WTC11 (cell line): ENCODE measurements at regions not wholly inside any gene's neighbourhood (a gene's known extent, or its start where the extent isn't known, plus 50 kb on each side); places are given as distances from the start of the nearest gene placed in this dataset.

Experiments
- ATAC-seq: fragments of 200-7000 bp; cut with Tn5 transposase; 2 replicates; pipeline ENCODE4 v1.10.0; 2021; ENCODE audit warnings: mild to moderate bottlenecking, moderate library complexity
- CTCF ChIA-PET: fragments of 300-600 bp; sonication (Branson Sonifier 250); formaldehyde crosslinking; loops from one replicate; lab custom pipeline; 2021; ENCODE audit warnings: antibody characterized with exemption; lab: Charles Lee
- POLR2A ChIA-PET: fragments of 350-600 bp; sonication (Branson Sonifier 250); formaldehyde crosslinking; loops from one replicate; lab custom pipeline; 2021; ENCODE audit warnings: antibody characterized with exemption; lab: Charles Lee
- DNase-seq: peaks from one replicate; pipeline ENCODE4 v3.0.0; 2021; ENCODE audit warnings: low spot score
- H3K27ac Mint-ChIP-seq: 2 replicates; pipeline ENCODE4 v1.8.0; 2021; ENCODE audit warnings: mixed read lengths
- H3K27me3 Mint-ChIP-seq: 2 replicates; pipeline ENCODE4 v1.8.0; 2021; ENCODE audit warnings: low read depth, mild to moderate bottlenecking, moderate library complexity, mixed read lengths
- H3K36me3 Mint-ChIP-seq: 2 replicates; pipeline ENCODE4 v1.8.0; 2021; ENCODE audit warnings: mixed read lengths
- H3K4me1 Mint-ChIP-seq: 2 replicates; pipeline ENCODE4 v1.8.0; 2022; ENCODE audit warnings: mixed read lengths
- H3K4me3 Mint-ChIP-seq: 2 replicates; pipeline ENCODE4 v1.8.0; 2021; ENCODE audit warnings: mild to moderate bottlenecking, moderate library complexity, mixed read lengths
- H3K9me3 Mint-ChIP-seq: 2 replicates; pipeline ENCODE4 v1.8.0; 2021; ENCODE audit warnings: mixed read lengths
- CBFB ChIP-seq: sonication (generic); formaldehyde crosslinking; IDR thresholded peaks from 2 replicates; pipeline ENCODE4 v1.8.1; 2022; ENCODE audit warnings: mild to moderate bottlenecking, low read depth, missing genetic modification reagents
- ETV6 ChIP-seq: sonication (generic); formaldehyde crosslinking; IDR thresholded peaks from 2 replicates; pipeline ENCODE4 v1.8.1; 2022; ENCODE audit warnings: mild to moderate bottlenecking, missing genetic modification reagents
- HMGA2 ChIP-seq: fragments of 250-450 bp; sonication (Bioruptor Pico); IDR thresholded peaks from 2 replicates; pipeline ENCODE4 v1.4.0; 2021; ENCODE audit warnings: mild to moderate bottlenecking, moderate library complexity
- MYBL2 ChIP-seq: sonication (generic); formaldehyde crosslinking; IDR thresholded peaks from 2 replicates; pipeline ENCODE4 v1.8.1; 2023; ENCODE audit warnings: mild to moderate bottlenecking, moderate library complexity, missing genetic modification reagents
- NFE2L1 ChIP-seq: sonication (generic); formaldehyde crosslinking; IDR thresholded peaks from 2 replicates; pipeline ENCODE4 v1.8.1; 2023; ENCODE audit warnings: missing genetic modification reagents
- NR2C2 ChIP-seq: sonication (generic); formaldehyde crosslinking; IDR thresholded peaks from 2 replicates; pipeline ENCODE4 v1.8.0; 2022; ENCODE audit warnings: mild to moderate bottlenecking, missing genetic modification reagents
- ZBTB21 ChIP-seq: sonication (generic); formaldehyde crosslinking; IDR thresholded peaks from 2 replicates; pipeline ENCODE4 v1.8.1; 2023; ENCODE audit warnings: mild to moderate bottlenecking, missing genetic modification reagents, borderline replicate concordance
- ZNF263 ChIP-seq: sonication (generic); formaldehyde crosslinking; IDR thresholded peaks from 2 replicates; pipeline ENCODE4 v1.8.1; 2022; ENCODE audit warnings: low read depth, mild to moderate bottlenecking, moderate library complexity, missing genetic modification reagents
- ZNF317 ChIP-seq: sonication (generic); formaldehyde crosslinking; IDR thresholded peaks from 2 replicates; pipeline ENCODE4 v1.8.1; 2023; ENCODE audit warnings: low read depth, mild to moderate bottlenecking, moderate library complexity, missing genetic modification reagents, borderline replicate concordance
- ZNF423 ChIP-seq: fragments of 250-450 bp; sonication (Bioruptor Pico); IDR thresholded peaks from 2 replicates; pipeline ENCODE4 v2.1.2; 2022; ENCODE audit warnings: mild to moderate bottlenecking, moderate library complexity
- TF ChIP-seq, protein P1 (sequence below): sonication (generic); formaldehyde crosslinking; IDR thresholded peaks from 2 replicates; pipeline ENCODE4 v1.8.0; 2022; ENCODE audit warnings: missing genetic modification reagents
- TF ChIP-seq, protein P2 (sequence below): fragments of 250-450 bp; sonication (Bioruptor Pico); IDR thresholded peaks from 2 replicates; pipeline ENCODE4 v1.8.0; 2021; ENCODE audit warnings: mild to moderate bottlenecking
- TF ChIP-seq, protein P3 (sequence below): sonication (generic); formaldehyde crosslinking; IDR thresholded peaks from 2 replicates; pipeline ENCODE4 v1.8.0; 2022; ENCODE audit warnings: mild to moderate bottlenecking, missing genetic modification reagents
- TF ChIP-seq, protein P4 (sequence below): sonication (generic); formaldehyde crosslinking; conservative IDR thresholded peaks from 2 replicates; pipeline ENCODE4 v1.8.1; 2022; ENCODE audit warnings: mild to moderate bottlenecking, missing genetic modification reagents
- TF ChIP-seq, protein P5 (sequence below): sonication (generic); formaldehyde crosslinking; IDR thresholded peaks from 2 replicates; pipeline ENCODE4 v1.8.1; 2023; ENCODE audit warnings: mild to moderate bottlenecking, missing genetic modification reagents
- TF ChIP-seq, protein P6 (sequence below): fragments of 200-600 bp; IDR thresholded peaks from 2 replicates; pipeline ENCODE4 v1.8.0; 2022; ENCODE audit warnings: antibody characterized with exemption
- TF ChIP-seq, protein P7 (sequence below): fragments of 250-450 bp; sonication (Bioruptor Pico); IDR thresholded peaks from 2 replicates; pipeline ENCODE4 v1.9.0; 2021; ENCODE audit warnings: moderate library complexity, mild to moderate bottlenecking, inconsistent platforms, borderline replicate concordance
- TF ChIP-seq, protein P8 (sequence below): sonication (generic); formaldehyde crosslinking; conservative IDR thresholded peaks from 2 replicates; pipeline ENCODE4 v1.8.1; 2023; ENCODE audit warnings: mild to moderate bottlenecking, low read depth, missing genetic modification reagents, moderate library complexity

DNA sequence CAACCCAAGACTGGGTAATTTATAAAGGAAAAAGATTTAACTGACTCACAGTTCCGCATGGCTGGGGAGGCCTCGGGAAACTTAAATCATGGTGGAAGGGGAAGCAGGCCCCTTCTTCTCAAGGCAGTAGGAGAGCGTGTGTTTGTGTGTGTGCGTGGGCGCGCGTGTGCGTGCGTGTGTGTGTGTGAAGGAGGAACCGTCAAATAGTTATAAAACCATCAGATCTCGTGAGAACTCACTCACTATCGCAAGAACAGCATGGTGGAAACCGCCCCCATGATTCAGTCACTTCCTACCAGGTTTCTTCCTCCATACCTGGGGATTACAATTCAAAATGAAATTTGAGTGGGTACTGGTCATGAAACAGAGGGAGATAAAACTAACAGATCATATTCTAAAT, 220.1 kb upstream of the EYS start:
- CTCF ChIA-PET = no interaction called here
- no peak for ATAC-seq
- TF ChIP-seq, protein P1, sequence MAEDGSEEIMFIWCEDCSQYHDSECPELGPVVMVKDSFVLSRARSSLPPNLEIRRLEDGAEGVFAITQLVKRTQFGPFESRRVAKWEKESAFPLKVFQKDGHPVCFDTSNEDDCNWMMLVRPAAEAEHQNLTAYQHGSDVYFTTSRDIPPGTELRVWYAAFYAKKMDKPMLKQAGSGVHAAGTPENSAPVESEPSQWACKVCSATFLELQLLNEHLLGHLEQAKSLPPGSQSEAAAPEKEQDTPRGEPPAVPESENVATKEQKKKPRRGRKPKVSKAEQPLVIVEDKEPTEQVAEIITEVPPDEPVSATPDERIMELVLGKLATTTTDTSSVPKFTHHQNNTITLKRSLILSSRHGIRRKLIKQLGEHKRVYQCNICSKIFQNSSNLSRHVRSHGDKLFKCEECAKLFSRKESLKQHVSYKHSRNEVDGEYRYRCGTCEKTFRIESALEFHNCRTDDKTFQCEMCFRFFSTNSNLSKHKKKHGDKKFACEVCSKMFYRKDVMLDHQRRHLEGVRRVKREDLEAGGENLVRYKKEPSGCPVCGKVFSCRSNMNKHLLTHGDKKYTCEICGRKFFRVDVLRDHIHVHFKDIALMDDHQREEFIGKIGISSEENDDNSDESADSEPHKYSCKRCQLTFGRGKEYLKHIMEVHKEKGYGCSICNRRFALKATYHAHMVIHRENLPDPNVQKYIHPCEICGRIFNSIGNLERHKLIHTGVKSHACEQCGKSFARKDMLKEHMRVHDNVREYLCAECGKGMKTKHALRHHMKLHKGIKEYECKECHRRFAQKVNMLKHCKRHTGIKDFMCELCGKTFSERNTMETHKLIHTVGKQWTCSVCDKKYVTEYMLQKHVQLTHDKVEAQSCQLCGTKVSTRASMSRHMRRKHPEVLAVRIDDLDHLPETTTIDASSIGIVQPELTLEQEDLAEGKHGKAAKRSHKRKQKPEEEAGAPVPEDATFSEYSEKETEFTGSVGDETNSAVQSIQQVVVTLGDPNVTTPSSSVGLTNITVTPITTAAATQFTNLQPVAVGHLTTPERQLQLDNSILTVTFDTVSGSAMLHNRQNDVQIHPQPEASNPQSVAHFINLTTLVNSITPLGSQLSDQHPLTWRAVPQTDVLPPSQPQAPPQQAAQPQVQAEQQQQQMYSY (CRISPR knock-in tag) = no peak
- TF ChIP-seq ETV6 (CRISPR knock-in tag) (no peak), MYBL2 (CRISPR knock-in tag) (no peak), CBFB (CRISPR knock-in tag) (no peak), ZBTB21 (no peak), HMGA2 (no peak), NFE2L1 (CRISPR knock-in tag) (no peak), ZNF317 (CRISPR knock-in tag) (no peak), ZNF423 (no peak), ZNF263 (no peak), NR2C2 (CRISPR knock-in tag) (no peak)
- TF ChIP-seq, protein P2, sequence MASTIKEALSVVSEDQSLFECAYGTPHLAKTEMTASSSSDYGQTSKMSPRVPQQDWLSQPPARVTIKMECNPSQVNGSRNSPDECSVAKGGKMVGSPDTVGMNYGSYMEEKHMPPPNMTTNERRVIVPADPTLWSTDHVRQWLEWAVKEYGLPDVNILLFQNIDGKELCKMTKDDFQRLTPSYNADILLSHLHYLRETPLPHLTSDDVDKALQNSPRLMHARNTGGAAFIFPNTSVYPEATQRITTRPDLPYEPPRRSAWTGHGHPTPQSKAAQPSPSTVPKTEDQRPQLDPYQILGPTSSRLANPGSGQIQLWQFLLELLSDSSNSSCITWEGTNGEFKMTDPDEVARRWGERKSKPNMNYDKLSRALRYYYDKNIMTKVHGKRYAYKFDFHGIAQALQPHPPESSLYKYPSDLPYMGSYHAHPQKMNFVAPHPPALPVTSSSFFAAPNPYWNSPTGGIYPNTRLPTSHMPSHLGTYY (CRISPR knock-in tag) = no peak
- TF ChIP-seq, protein P3, sequence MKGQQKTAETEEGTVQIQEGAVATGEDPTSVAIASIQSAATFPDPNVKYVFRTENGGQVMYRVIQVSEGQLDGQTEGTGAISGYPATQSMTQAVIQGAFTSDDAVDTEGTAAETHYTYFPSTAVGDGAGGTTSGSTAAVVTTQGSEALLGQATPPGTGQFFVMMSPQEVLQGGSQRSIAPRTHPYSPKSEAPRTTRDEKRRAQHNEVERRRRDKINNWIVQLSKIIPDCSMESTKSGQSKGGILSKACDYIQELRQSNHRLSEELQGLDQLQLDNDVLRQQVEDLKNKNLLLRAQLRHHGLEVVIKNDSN (CRISPR knock-in tag) = no peak
- TF ChIP-seq, protein P4, sequence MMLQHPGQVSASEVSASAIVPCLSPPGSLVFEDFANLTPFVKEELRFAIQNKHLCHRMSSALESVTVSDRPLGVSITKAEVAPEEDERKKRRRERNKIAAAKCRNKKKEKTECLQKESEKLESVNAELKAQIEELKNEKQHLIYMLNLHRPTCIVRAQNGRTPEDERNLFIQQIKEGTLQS (CRISPR knock-in tag) = no peak
- TF ChIP-seq, protein P5, sequence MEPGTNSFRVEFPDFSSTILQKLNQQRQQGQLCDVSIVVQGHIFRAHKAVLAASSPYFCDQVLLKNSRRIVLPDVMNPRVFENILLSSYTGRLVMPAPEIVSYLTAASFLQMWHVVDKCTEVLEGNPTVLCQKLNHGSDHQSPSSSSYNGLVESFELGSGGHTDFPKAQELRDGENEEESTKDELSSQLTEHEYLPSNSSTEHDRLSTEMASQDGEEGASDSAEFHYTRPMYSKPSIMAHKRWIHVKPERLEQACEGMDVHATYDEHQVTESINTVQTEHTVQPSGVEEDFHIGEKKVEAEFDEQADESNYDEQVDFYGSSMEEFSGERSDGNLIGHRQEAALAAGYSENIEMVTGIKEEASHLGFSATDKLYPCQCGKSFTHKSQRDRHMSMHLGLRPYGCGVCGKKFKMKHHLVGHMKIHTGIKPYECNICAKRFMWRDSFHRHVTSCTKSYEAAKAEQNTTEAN (CRISPR knock-in tag) = no peak
- TF ChIP-seq, protein P6, sequence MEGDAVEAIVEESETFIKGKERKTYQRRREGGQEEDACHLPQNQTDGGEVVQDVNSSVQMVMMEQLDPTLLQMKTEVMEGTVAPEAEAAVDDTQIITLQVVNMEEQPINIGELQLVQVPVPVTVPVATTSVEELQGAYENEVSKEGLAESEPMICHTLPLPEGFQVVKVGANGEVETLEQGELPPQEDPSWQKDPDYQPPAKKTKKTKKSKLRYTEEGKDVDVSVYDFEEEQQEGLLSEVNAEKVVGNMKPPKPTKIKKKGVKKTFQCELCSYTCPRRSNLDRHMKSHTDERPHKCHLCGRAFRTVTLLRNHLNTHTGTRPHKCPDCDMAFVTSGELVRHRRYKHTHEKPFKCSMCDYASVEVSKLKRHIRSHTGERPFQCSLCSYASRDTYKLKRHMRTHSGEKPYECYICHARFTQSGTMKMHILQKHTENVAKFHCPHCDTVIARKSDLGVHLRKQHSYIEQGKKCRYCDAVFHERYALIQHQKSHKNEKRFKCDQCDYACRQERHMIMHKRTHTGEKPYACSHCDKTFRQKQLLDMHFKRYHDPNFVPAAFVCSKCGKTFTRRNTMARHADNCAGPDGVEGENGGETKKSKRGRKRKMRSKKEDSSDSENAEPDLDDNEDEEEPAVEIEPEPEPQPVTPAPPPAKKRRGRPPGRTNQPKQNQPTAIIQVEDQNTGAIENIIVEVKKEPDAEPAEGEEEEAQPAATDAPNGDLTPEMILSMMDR = no peak
- TF ChIP-seq, protein P7, sequence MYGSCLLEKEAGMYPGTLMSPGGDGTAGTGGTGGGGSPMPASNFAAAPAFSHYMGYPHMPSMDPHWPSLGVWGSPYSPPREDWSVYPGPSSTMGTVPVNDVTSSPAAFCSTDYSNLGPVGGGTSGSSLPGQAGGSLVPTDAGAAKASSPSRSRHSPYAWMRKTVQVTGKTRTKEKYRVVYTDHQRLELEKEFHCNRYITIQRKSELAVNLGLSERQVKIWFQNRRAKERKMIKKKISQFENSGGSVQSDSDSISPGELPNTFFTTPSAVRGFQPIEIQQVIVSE = no peak
- TF ChIP-seq, protein P8, sequence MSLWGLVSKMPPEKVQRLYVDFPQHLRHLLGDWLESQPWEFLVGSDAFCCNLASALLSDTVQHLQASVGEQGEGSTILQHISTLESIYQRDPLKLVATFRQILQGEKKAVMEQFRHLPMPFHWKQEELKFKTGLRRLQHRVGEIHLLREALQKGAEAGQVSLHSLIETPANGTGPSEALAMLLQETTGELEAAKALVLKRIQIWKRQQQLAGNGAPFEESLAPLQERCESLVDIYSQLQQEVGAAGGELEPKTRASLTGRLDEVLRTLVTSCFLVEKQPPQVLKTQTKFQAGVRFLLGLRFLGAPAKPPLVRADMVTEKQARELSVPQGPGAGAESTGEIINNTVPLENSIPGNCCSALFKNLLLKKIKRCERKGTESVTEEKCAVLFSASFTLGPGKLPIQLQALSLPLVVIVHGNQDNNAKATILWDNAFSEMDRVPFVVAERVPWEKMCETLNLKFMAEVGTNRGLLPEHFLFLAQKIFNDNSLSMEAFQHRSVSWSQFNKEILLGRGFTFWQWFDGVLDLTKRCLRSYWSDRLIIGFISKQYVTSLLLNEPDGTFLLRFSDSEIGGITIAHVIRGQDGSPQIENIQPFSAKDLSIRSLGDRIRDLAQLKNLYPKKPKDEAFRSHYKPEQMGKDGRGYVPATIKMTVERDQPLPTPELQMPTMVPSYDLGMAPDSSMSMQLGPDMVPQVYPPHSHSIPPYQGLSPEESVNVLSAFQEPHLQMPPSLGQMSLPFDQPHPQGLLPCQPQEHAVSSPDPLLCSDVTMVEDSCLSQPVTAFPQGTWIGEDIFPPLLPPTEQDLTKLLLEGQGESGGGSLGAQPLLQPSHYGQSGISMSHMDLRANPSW = no peak
- TF ChIP-seq, all 79 proteins: peak for 0
- no peaks in the 10 kb centered on the region for H3K27me3 Mint-ChIP-seq
- H3K4me3 Mint-ChIP-seq = no peak overlapping the region
- 0 out of 2 replicates have a peak, but pooled peaks cover 11% of the 10 kb centered on the region for H3K4me1 Mint-ChIP-seq
- peaks cover 7% of the 10 kb centered on the region for H3K36me3 Mint-ChIP-seq
- no peak for DNase-seq
- no peak overlapping the region for H3K27ac Mint-ChIP-seq
- H3K9me3 Mint-ChIP-seq = peaks cover 35% of the 10 kb centered on the region
- POLR2A ChIA-PET = no interaction called here
